Activated CD8-positive, alpha-beta memory T cell treated with anti-CD3 and anti-CD28 coated beads for 36 hours (primary cell): ENCODE measurements at regions not wholly inside any gene's neighbourhood (a gene's known extent, or its start where the extent isn't known, plus 50 kb on each side); places are given as distances from the start of the nearest gene placed in this dataset.
"Not testable (repeated sequence)": the region's sequence is repeated elsewhere in the genome, so short reads cannot be mapped to it uniquely, and the experiment has no call there.

Source experiments
- CTCF ChIA-PET: fragments of 350-600 bp; sonication (Branson Sonifier 250); formaldehyde crosslinking; loops from one replicate; lab custom pipeline; 2021; ENCODE audit warnings: antibody characterized with exemption; lab: Charles Lee
- POLR2A ChIA-PET: fragments of 350-600 bp; sonication (Branson Sonifier 250); formaldehyde crosslinking; loops from one replicate; lab custom pipeline; 2021; ENCODE audit warnings: antibody characterized with exemption; lab: Charles Lee

DNA sequence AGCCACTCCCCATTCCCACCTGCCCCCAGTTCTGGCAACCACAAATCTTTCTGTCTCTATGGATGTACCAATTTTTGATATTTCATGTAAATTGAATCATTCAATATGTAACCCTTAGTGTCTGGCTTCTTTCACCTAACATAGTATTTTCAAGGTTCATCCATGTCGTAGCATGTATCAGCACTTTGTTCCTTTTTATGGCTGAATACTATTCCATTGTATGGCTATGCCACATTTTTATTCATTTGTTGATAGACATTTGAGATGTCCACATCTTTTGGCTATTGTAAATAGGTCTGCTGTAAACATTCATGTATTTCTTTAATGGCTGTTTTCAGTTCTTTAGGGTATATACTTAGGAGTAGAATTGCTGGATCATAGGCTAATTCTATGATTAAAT is 270.5 kb downstream of the FGFR2 start:
- ChIA-PET POLR2A (no interaction called here), CTCF (no interaction called here)

- CTCF ChIA-PET, POLR2A ChIA-PET: not testable (repeated sequence)
These were observed 268.6 kb downstream of the FGFR2 start for GRCh38 chr10:121329631-121330030.

- ChIA-PET POLR2A (no interaction called here), CTCF (no interaction called here)
These were observed 267.7 kb downstream of the FGFR2 start for GRCh38 chr10:121330563-121330962.

GRCh38 chr10:121332353-121332752 is 265.9 kb downstream of the FGFR2 start:
- ChIA-PET POLR2A (no interaction called here), CTCF (no interaction called here)

DNA sequence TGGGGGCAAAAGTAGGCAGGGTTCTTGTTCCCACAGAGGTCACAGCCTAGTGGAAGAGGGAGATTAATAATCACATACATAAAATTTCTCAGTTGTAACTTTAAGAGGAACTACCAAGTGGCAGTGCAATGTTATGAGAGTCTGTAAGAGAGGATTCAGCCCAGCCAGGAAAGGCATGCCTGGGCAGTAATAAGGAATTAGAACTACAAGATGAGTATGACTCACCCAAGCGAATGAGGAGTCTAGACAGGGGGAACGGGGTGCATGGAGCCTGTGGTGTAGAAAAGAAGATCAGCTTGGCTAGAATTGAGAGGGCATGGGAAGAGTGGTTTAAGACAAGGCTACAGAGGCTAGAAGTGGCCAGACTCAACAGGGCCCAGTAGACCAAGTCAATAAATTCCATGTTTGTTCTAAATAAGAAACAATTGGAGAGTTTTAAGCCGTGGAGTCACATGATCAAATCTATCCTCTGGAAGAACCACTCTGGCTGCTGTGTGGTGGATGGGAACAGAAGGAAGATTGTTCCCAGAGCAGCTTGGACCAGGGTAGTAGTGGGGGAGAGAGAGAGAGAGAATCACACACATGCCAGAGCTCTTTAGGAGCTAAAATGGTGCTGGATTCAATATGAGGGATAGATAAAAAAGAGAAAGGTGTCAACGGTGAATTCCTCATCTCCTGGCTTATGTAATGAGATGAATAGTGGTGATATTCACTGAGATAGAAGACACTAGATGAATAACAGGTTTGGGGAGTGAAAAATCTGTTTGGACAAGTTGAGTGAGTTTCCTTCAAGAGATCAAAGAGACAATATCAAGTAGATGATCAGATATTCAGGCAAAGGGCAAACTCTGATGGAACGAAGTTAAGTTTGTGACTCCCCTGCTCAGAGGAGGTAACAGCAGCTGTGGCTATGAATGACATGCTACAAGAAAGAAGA is 265.1 kb downstream of the FGFR2 start:
- POLR2A ChIA-PET = no interaction called here
- CTCF ChIA-PET = no interaction called here

GRCh38 chr10:121335386-121335925 is 262.8 kb downstream of the FGFR2 start:
- ChIA-PET CTCF (no interaction called here), POLR2A (interaction anchor here (0.7 kb wide), 1 partner anchor 378 kb away, joined by 3 read pairs; no protein-coding TSS in a partner anchor)

- CTCF ChIA-PET = no interaction called here
- POLR2A ChIA-PET = no interaction called here
These were observed 260.8 kb downstream of the FGFR2 start for GRCh38 chr10:121337427-121337826.

DNA sequence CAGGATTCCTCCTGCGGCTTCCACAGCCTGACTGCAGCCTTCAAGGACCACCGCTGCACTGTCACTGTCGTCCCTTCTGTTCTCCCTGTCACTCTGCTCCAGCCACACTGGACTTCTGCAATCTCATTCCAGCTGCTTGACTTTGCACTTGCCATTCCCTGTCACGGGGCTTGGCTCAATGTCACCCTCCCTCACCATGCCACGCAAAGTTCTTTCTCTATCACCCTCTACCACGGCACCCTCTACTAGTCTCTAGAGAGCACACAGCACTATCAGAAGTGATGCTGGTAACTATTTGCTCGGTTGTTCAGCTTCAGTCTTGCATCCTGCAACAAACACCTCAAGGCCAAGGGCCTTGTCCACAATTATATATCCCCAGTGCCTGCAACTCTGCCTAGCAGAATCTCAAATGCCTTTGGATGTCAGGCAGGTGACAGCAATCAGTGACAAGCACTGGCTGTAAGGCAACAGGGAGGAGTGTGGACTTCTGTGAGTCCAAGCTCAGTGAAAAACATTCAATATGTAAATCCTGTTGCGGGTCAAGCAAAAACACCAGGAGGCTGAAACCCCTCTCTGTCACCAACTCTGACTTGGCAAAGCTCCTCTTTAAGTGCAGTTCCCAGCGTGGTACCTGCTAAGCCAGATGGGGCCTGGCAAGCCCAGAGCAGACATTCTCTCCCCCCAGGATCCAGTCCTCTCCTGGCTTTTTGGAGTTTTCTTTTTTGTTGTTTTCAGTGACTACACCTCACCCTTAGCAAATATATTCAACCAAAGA is 259.9 kb downstream of the FGFR2 start:
- CTCF ChIA-PET = no interaction called here
- POLR2A ChIA-PET = no interaction called here

- ChIA-PET CTCF (no interaction called here), POLR2A (no interaction called here)
These were observed 259.1 kb downstream of the FGFR2 start for GRCh38 chr10:121339114-121339513.

- CTCF ChIA-PET = no interaction called here
- POLR2A ChIA-PET = no interaction called here
These were observed 257.9 kb downstream of the FGFR2 start for GRCh38 chr10:121340271-121340831.

- ChIA-PET POLR2A (no interaction called here), CTCF (no interaction called here)
These were observed 246.7 kb downstream of the FGFR2 start for GRCh38 chr10:121351540-121351939.

GRCh38 chr10:121352231-121352855 is 245.9 kb downstream of the FGFR2 start:
- CTCF ChIA-PET = no interaction called here
- POLR2A ChIA-PET = no interaction called here

- ChIA-PET POLR2A (no interaction called here), CTCF (no interaction called here)
These were observed 243.1 kb downstream of the FGFR2 start for GRCh38 chr10:121355161-121355560.

DNA sequence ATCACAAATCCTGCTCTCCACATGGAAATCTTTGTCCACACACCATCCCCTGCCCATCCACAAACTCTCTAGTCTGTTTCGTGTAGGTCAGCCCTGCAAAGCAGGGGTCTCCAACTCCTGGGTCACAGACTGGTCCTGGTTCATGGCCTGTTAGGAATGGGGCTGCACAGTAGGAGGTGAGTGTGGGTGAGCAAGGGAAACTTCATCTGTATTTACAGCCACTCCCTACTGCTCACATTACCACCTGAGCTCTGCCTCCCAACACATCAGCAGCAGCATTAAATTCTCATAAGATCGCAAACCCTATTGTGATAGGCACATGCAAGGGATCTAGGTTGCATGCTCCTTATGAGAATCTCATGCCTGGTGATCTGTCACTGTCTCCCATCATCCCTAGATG is 242.1 kb downstream of the FGFR2 start:
- POLR2A ChIA-PET = no interaction called here
- CTCF ChIA-PET = no interaction called here

GRCh38 chr10:121357401-121357800 is 240.8 kb downstream of the FGFR2 start:
- CTCF ChIA-PET = no interaction called here

GRCh38 chr10:121362026-121362425 is 236.2 kb downstream of the FGFR2 start:
- CTCF ChIA-PET = no interaction called here
- POLR2A ChIA-PET = no interaction called here

More at GRCh38 chr10:121357401-121357800, 240.8 kb downstream of the FGFR2 start:
- POLR2A ChIA-PET = no interaction called here

DNA sequence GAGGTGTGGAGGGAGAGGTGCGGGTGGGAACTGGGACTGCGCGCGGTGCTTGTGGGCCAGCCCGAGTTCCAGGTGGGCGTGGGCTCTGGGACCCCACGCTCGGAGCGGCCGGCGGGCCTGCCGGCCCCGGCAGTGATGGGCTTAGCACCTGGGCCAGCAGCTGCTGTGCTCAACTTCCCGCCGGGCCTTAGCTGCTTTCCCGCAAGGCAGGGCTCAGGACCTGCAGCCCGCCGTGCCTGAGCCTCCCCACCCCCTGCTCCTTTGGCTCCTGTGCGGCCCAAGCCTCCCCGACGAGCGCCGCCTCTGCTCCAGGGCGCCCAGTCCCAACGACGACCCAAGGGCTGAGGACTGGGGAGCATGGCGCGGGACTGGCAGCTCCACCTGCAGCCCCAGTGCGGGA is 232.7 kb downstream of the FGFR2 start:
- CTCF ChIA-PET = no interaction called here

GRCh38 chr10:121368347-121369025 is 229.8 kb downstream of the FGFR2 start:
- ChIA-PET CTCF (no interaction called here), POLR2A (no interaction called here)

More for the DNA sequence above, 232.7 kb downstream of the FGFR2 start:
- POLR2A ChIA-PET = no interaction called here

DNA sequence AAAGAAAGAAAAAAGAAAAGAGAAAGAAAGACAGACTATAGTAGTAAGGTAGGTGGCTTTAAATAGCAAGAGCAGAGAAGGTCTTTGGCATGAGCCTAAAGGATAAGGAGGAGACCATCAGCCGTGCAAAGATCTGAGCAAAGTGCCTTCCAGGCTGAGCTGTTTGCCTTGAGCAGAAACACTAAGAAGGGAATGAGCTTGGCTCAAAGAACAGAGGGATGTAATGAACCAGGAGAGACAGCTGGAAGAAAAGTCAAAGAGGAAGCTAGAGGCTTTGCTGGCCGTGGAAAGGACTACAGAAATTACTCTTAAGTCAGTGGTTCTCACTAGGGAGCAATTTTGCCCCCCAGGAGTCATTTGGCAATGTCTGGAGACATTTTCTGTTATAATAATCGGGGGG is 228.6 kb downstream of the FGFR2 start:
- POLR2A ChIA-PET = no interaction called here
- CTCF ChIA-PET = no interaction called here
